Duodenal mucosa (tissue), 2 donors: ENCODE measurements at regions not wholly inside any gene's neighbourhood (a gene's known extent, or its start where the extent isn't known, plus 50 kb on each side); places are given as distances from the start of the nearest gene placed in this dataset.

ENCODE experiments used
- H3K27ac ChIP-seq: one replicate; pipeline ENCODE4 v1.7.0; 2013; ENCODE audit warnings: low read depth, low read length
- H3K27me3 ChIP-seq, 2 donors: one replicate each; pipeline ENCODE4 v1.7.0; 2013; ENCODE audit warnings: low read length in 2 of 2, control low read depth in 1 of 2; ENCODE audit not compliant: insufficient read depth in 2 of 2, control insufficient read depth in 1 of 2
- H3K36me3 ChIP-seq, 2 donors: one replicate each; pipeline ENCODE4 v1.7.0; 2013; ENCODE audit warnings: low read length in 2 of 2, control low read depth in 1 of 2; ENCODE audit not compliant: insufficient read depth in 2 of 2, control insufficient read depth in 1 of 2
- H3K4me1 ChIP-seq, 2 donors: one replicate each; pipeline ENCODE4 v1.7.0; 2013; ENCODE audit warnings: low read length in 2 of 2, control low read depth in 1 of 2; ENCODE audit not compliant: insufficient read depth in 2 of 2, control insufficient read depth in 1 of 2
- H3K4me3 ChIP-seq, 2 donors: one replicate each; pipeline ENCODE4 v1.7.0; 2013; ENCODE audit warnings: low read length in 2 of 2, low read depth in 1 of 2
- H3K9ac ChIP-seq, 2 donors: one replicate each; pipeline ENCODE4 v1.7.0; 2013; ENCODE audit warnings: low read length in 2 of 2, low read depth in 1 of 2
- H3K9me3 ChIP-seq, 2 donors: one replicate each; pipeline ENCODE4 v1.7.0; 2013; ENCODE audit warnings: low read length in 2 of 2, control low read depth in 1 of 2; ENCODE audit not compliant: control insufficient read depth in 1 of 2

- Histone ChIP-seq H3K4me3 (no peak overlapping the region), H3K4me1 (no peaks in the 10 kb centered on the region), H3K9me3 (no peaks in the 10 kb centered on the region), H3K27ac (no peak overlapping the region), H3K36me3 (no peaks in the 10 kb centered on the region), H3K9ac (no peak overlapping the region), H3K27me3 (no peaks in the 10 kb centered on the region)
Measured at GRCh38 chr1:58135821-58136321, 410.7 kb downstream of the OMA1 start.

- H3K9ac ChIP-seq: no peak overlapping the region
- H3K27me3 ChIP-seq: no peaks in the 10 kb centered on the region
- H3K4me1 ChIP-seq: no peaks in the 10 kb centered on the region
- H3K36me3 ChIP-seq: no peaks in the 10 kb centered on the region
- H3K4me3 ChIP-seq: no peak overlapping the region
- H3K27ac ChIP-seq: no peak overlapping the region
- no peaks in the 10 kb centered on the region for H3K9me3 ChIP-seq
Measured at GRCh38 chr1:58133562-58133961, 413.0 kb downstream of the OMA1 start.

GRCh38 chr1:58123051-58123450 is 423.5 kb downstream of the OMA1 start:
- Histone ChIP-seq H3K27me3 (no peaks in the 10 kb centered on the region), H3K36me3 (no peaks in the 10 kb centered on the region), H3K4me3 (no peak overlapping the region), H3K9ac (no peak overlapping the region), H3K27ac (no peak overlapping the region), H3K4me1 (no peaks in the 10 kb centered on the region), H3K9me3 (no peaks in the 10 kb centered on the region)

- no peaks in the 10 kb centered on the region for H3K4me1 ChIP-seq
- H3K9me3 ChIP-seq: no peaks in the 10 kb centered on the region
- H3K9ac ChIP-seq: no peak overlapping the region
- no peak overlapping the region for H3K27ac ChIP-seq
- H3K27me3 ChIP-seq: no peaks in the 10 kb centered on the region
- no peak overlapping the region for H3K4me3 ChIP-seq
- no peaks in the 10 kb centered on the region for H3K36me3 ChIP-seq
Measured at GRCh38 chr1:58119971-58120370, 426.6 kb downstream of the OMA1 start.

- Histone ChIP-seq H3K27me3 (no peaks in the 10 kb centered on the region), H3K4me1 (no peaks in the 10 kb centered on the region), H3K27ac (no peak overlapping the region), H3K4me3 (no peak overlapping the region), H3K9me3 (no peaks in the 10 kb centered on the region), H3K9ac (no peak overlapping the region), H3K36me3 (no peaks in the 10 kb centered on the region)
Measured at GRCh38 chr1:58116284-58116683, 430.2 kb downstream of the OMA1 start.

GRCh38 chr1:58109646-58110200 is 436.8 kb downstream of the OMA1 start:
- H3K9me3 ChIP-seq: no peaks in the 10 kb centered on the region

GRCh38 chr1:58108783-58109182 is 437.7 kb downstream of the OMA1 start:
- Histone ChIP-seq H3K27ac (no peak overlapping the region), H3K4me3 (no peak overlapping the region), H3K9ac (no peak overlapping the region), H3K4me1 (no peaks in the 10 kb centered on the region), H3K36me3 (no peaks in the 10 kb centered on the region), H3K9me3 (no peaks in the 10 kb centered on the region), H3K27me3 (no peaks in the 10 kb centered on the region)

More at GRCh38 chr1:58109646-58110200, 436.8 kb downstream of the OMA1 start:
- Histone ChIP-seq H3K4me3 (no peak overlapping the region), H3K27me3 (no peaks in the 10 kb centered on the region), H3K27ac (no peak overlapping the region), H3K9ac (no peak overlapping the region), H3K36me3 (no peaks in the 10 kb centered on the region), H3K4me1 (no peaks in the 10 kb centered on the region)

- Histone ChIP-seq H3K36me3 (no peaks in the 10 kb centered on the region), H3K4me3 (no peak overlapping the region), H3K27me3 (no peaks in the 10 kb centered on the region), H3K4me1 (no peaks in the 10 kb centered on the region), H3K9ac (no peak overlapping the region), H3K27ac (no peak overlapping the region), H3K9me3 (no peaks in the 10 kb centered on the region)
Measured at GRCh38 chr1:58107943-58108342, 438.6 kb downstream of the OMA1 start.

- no peaks in the 10 kb centered on the region for H3K4me1 ChIP-seq
- H3K9ac ChIP-seq: no peak overlapping the region
- no peaks in the 10 kb centered on the region for H3K9me3 ChIP-seq
- H3K4me3 ChIP-seq: no peak overlapping the region
- no peaks in the 10 kb centered on the region for H3K36me3 ChIP-seq
- H3K27me3 ChIP-seq: no peaks in the 10 kb centered on the region
- no peak overlapping the region for H3K27ac ChIP-seq
Measured at GRCh38 chr1:58104960-58105359, 441.6 kb downstream of the OMA1 start.

- Histone ChIP-seq H3K9me3 (no peaks in the 10 kb centered on the region), H3K27me3 (no peaks in the 10 kb centered on the region), H3K4me3 (no peak overlapping the region), H3K9ac (no peak overlapping the region), H3K27ac (no peak overlapping the region), H3K4me1 (no peaks in the 10 kb centered on the region), H3K36me3 (no peaks in the 10 kb centered on the region)
Measured at GRCh38 chr1:58096714-58097113, 449.8 kb downstream of the OMA1 start.

GRCh38 chr1:58095183-58095582 is 451.3 kb downstream of the OMA1 start:
- Histone ChIP-seq H3K4me3 (no peak overlapping the region), H3K4me1 (no peaks in the 10 kb centered on the region), H3K27ac (no peak overlapping the region), H3K9me3 (no peaks in the 10 kb centered on the region), H3K36me3 (no peaks in the 10 kb centered on the region), H3K27me3 (no peaks in the 10 kb centered on the region), H3K9ac (no peak overlapping the region)
